ENCODE measurements at regions not wholly inside any gene's neighbourhood (a gene's known extent, or its start where the extent isn't known, plus 50 kb on each side); places are given as distances from the start of the nearest gene placed in this dataset.

GRCh38 chr22:49616356-49617231 is 211.1 kb downstream of the BRD1 start:
- H3K36me3 ChIP-seq, result no peaks in the 10 kb centered on the region
- 86 to 95% (median 92%) methylated on average over 29 to 37 of the region's 37 CpGs for WGBS, 4 donors
- TF ChIP-seq CTCF (IDR thresholded peaks at IDR 0.05), result no peak
- no peak for TF ChIP-seq POLR2A (IDR thresholded peaks at IDR 0.05)
- peaks cover 0 to 43% (median 14%) of the 10 kb centered on the region in 12 donors for H3K9me3 ChIP-seq
- intact Hi-C loops (cut with DNase I), result no loop called here
- ATAC-seq, result no peak
- H3K27ac ChIP-seq, result no peak overlapping the region
- H3K4me1 ChIP-seq, result no peaks in the 10 kb centered on the region
- H3K4me3 ChIP-seq, result no peak overlapping the region
- peaks cover 0 to 9% (median 0%) of the 10 kb centered on the region in 9 donors for H3K27me3 ChIP-seq
- peak in 1 of 5 donors; percentile 56 for DNase-seq

GRCh38 chr22:49614966-49615965 is 212.4 kb downstream of the BRD1 start:
- DNase-seq (peak in 1 of 5 donors; percentile 39), ATAC-seq (no peak)
- Histone ChIP-seq H3K36me3 (no peaks in the 10 kb centered on the region), H3K9me3 (peaks cover 0 to 43% (median 14%) of the 10 kb centered on the region in 12 donors), H3K27me3 (peaks cover 0 to 2% (median 0%) of the 10 kb centered on the region in 9 donors), H3K4me3 (no peak overlapping the region), H3K27ac (no peak overlapping the region), H3K4me1 (no peaks in the 10 kb centered on the region)
- intact Hi-C loops (cut with DNase I), result no loop called here
- no peak for TF ChIP-seq CTCF (IDR thresholded peaks at IDR 0.05)
- no peak for TF ChIP-seq POLR2A (IDR thresholded peaks at IDR 0.05)
- WGBS, 4 donors, result 94 to 95% (median 95%) methylated on average over 76 to 77 of the region's 77 CpGs

GRCh38 chr22:49613511-49614270 is 214.0 kb downstream of the BRD1 start:
- H3K36me3 ChIP-seq, result no peaks in the 10 kb centered on the region
- no peak overlapping the region for H3K27ac ChIP-seq
- TF ChIP-seq CTCF (IDR thresholded peaks at IDR 0.05), result no peak
- H3K9me3 ChIP-seq, result peaks cover 0 to 43% (median 14%) of the 10 kb centered on the region in 12 donors
- intact Hi-C loops (cut with DNase I), result no loop called here
- H3K27me3 ChIP-seq, result no peaks in the 10 kb centered on the region
- no peaks in the 10 kb centered on the region for H3K4me1 ChIP-seq
- no peak overlapping the region for H3K4me3 ChIP-seq
- 88 to 92% (median 89%) methylated on average over 15 to 18 of the region's 18 CpGs for WGBS, 4 donors
- DNase-seq (peak in 1 of 5 donors; percentile 53), ATAC-seq (no peak)

All from heart left ventricle (tissue), 16 donors.